Activated CD8-positive, alpha-beta T cell treated with anti-CD3 and anti-CD28 coated beads for 36 hours (primary cell): ENCODE measurements at regions not wholly inside any gene's neighbourhood (a gene's known extent, or its start where the extent isn't known, plus 50 kb on each side); places are given as distances from the start of the nearest gene placed in this dataset.

Experiments
- ATAC-seq: fragments of 200-7000 bp; cut with Tn5 transposase; one replicate; pipeline ENCODE4 v1.10.0; 2021; ENCODE audit warnings: mild to moderate bottlenecking, moderate library complexity
- CTCF ChIA-PET: fragments of 350-600 bp; sonication (Branson Sonifier 250); formaldehyde crosslinking; loops from one replicate; lab custom pipeline; 2021; ENCODE audit warnings: antibody characterized with exemption; lab: Charles Lee
- POLR2A ChIA-PET: fragments of 350-600 bp; sonication (Branson Sonifier 250); formaldehyde crosslinking; loops from one replicate; lab custom pipeline; 2021; ENCODE audit warnings: antibody characterized with exemption; lab: Charles Lee
- DNase-seq: peaks from one replicate; pipeline ENCODE4 v3.0.0-alpha.2; 2020
- H3K27ac Mint-ChIP-seq: one replicate; pipeline ENCODE4 v1.8.0; 2021; ENCODE audit warnings: mild to moderate bottlenecking, mixed read lengths
- H3K27me3 Mint-ChIP-seq: one replicate; pipeline ENCODE4 v1.8.0; 2021; ENCODE audit warnings: mixed read lengths
- H3K36me3 Mint-ChIP-seq: one replicate; pipeline ENCODE4 v1.8.0; 2021; ENCODE audit warnings: low read depth, mixed read lengths
- H3K4me1 Mint-ChIP-seq: one replicate; pipeline ENCODE4 v1.8.0; 2021; ENCODE audit warnings: low read depth, mixed read lengths
- H3K4me3 Mint-ChIP-seq: one replicate; pipeline ENCODE4 v1.8.0; 2021; ENCODE audit warnings: mild to moderate bottlenecking, moderate library complexity, mixed read lengths
- H3K9me3 Mint-ChIP-seq: one replicate; pipeline ENCODE4 v1.8.0; 2021; ENCODE audit warnings: mixed read lengths
- intact Hi-C: fragments of 100-400 bp; cut with micrococcal nuclease; formaldehyde crosslinking; loops from one replicate; pipeline ENCODE4 v1.10.0; 2022
- TF ChIP-seq, protein P1 (sequence below): fragments of 200-600 bp; IDR thresholded peaks from one replicate; pipeline ENCODE4 v1.8.0; 2022; ENCODE audit warnings: antibody characterized with exemption, mild to moderate bottlenecking

DNA sequence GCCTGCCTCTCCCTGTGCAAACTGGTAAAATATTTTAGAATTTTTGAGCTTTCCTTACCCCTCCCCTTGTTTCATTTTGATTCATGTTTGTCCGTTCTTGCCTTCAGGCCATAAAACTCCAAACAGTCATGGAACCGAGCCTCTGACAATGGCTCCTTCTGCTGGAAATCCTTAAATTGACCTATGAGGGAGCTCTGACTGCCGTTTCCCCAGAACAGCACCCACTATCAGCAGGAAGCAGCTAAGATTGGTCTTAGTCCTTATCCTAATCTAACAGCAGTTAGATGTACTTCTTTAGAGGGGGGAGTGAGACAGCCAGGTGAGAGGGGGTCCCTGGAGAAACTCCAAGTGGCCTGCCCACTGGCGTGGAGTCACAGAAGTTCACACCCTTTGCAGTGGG is 106.7 kb downstream of the FAM174A start:
- no peak overlapping the region for H3K27ac Mint-ChIP-seq

DNA sequence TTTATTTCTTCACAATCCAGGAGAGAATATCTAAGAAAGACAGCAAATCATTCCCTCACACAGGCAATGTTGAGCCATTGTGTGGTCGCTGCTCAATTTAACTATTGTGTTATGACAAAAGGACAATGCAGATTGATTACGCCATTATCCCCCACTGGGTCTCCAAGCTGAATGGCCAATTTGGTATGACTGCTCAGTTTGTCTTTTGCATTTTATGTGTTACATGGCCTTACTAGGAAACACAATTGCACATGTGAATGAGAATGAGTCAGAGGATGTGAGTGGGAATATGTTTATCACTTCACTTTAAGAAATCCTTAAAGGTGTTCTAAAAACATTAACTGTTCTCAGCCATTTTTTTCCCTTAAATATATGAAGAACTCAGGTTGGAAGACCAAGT is 108.3 kb downstream of the FAM174A start:
- H3K27me3 Mint-ChIP-seq: peaks cover 2% of the 10 kb centered on the region
- intact Hi-C loops: no loop called here
- ATAC-seq: no peak
- H3K27ac Mint-ChIP-seq: no peak overlapping the region
- no peak for DNase-seq
- H3K4me1 Mint-ChIP-seq: no peaks in the 10 kb centered on the region
- CTCF ChIA-PET: no interaction called here
- no peak overlapping the region for H3K4me3 Mint-ChIP-seq
- TF ChIP-seq, protein P1, sequence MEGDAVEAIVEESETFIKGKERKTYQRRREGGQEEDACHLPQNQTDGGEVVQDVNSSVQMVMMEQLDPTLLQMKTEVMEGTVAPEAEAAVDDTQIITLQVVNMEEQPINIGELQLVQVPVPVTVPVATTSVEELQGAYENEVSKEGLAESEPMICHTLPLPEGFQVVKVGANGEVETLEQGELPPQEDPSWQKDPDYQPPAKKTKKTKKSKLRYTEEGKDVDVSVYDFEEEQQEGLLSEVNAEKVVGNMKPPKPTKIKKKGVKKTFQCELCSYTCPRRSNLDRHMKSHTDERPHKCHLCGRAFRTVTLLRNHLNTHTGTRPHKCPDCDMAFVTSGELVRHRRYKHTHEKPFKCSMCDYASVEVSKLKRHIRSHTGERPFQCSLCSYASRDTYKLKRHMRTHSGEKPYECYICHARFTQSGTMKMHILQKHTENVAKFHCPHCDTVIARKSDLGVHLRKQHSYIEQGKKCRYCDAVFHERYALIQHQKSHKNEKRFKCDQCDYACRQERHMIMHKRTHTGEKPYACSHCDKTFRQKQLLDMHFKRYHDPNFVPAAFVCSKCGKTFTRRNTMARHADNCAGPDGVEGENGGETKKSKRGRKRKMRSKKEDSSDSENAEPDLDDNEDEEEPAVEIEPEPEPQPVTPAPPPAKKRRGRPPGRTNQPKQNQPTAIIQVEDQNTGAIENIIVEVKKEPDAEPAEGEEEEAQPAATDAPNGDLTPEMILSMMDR: no peak
- H3K36me3 Mint-ChIP-seq: no peaks in the 10 kb centered on the region
- H3K9me3 Mint-ChIP-seq: no peaks in the 10 kb centered on the region
- POLR2A ChIA-PET: no interaction called here

More for the DNA sequence above, 106.7 kb downstream of the FAM174A start:
- TF ChIP-seq, protein P1: no peak
- no peaks in the 10 kb centered on the region for H3K4me1 Mint-ChIP-seq
- no peak overlapping the region for H3K4me3 Mint-ChIP-seq
- no peaks in the 10 kb centered on the region for H3K9me3 Mint-ChIP-seq
- ATAC-seq (no peak), DNase-seq (no peak)
- ChIA-PET POLR2A (no interaction called here), CTCF (interaction anchor here (1.1 kb wide), 1 partner anchor 11 kb away, joined by 3 read pairs; no protein-coding TSS in a partner anchor)
- H3K36me3 Mint-ChIP-seq: no peaks in the 10 kb centered on the region
- H3K27me3 Mint-ChIP-seq: peaks cover 2% of the 10 kb centered on the region
- intact Hi-C loops: no loop called here

DNA sequence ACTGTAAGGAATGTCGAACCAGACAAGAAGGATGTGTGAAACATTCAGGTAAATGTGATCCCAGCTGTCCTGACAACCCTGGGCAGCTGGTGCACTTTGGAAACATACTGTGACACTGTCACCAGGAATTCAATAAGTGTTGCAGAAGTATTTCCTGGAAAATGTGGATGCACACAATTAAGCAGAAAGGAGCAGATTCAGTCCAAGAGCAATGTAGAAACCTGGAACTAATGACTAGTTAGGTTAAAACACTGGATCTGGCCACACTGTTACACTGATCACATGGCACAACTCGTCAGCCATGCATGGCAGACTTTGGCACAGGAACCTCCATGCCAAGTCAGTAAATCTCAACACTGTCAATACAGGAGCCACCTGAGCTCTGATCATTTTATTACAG is 109.0 kb downstream of the FAM174A start:
- no peak for DNase-seq
- Mint-ChIP-seq H3K27me3 (peaks cover 2% of the 10 kb centered on the region), H3K4me3 (no peak overlapping the region), H3K9me3 (no peaks in the 10 kb centered on the region), H3K27ac (no peak overlapping the region), H3K4me1 (no peaks in the 10 kb centered on the region), H3K36me3 (no peaks in the 10 kb centered on the region)
- TF ChIP-seq, protein P1: no peak
- intact Hi-C loops: no loop called here
- no peak for ATAC-seq
- ChIA-PET CTCF (no interaction called here), POLR2A (no interaction called here)

DNA sequence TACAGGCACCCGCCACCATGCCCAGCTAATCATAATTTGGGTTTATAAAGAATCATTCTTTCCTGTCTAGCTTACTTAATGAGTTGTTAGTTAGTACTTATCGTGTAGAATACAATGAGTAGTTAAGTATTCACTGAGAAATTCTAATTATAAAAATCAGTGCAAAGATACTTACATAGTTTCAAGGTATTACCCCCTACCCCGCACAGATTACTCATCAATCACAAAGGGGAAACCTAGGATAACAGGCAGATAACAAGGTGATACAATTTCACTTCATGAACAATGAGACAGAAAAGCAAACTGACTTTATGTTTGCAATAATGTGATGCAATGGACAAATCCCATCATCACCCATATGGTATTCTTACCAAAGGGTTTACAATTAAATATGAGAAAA is 109.6 kb downstream of the FAM174A start:
- Mint-ChIP-seq H3K36me3 (no peaks in the 10 kb centered on the region), H3K9me3 (no peaks in the 10 kb centered on the region), H3K27ac (no peak overlapping the region), H3K4me1 (no peaks in the 10 kb centered on the region), H3K27me3 (peaks cover 2% of the 10 kb centered on the region), H3K4me3 (no peak overlapping the region)
- CTCF ChIA-PET: no interaction called here
- DNase-seq (no peak), ATAC-seq (no peak)
- intact Hi-C loops: no loop called here
- TF ChIP-seq, protein P1: no peak
- POLR2A ChIA-PET: no interaction called here

DNA sequence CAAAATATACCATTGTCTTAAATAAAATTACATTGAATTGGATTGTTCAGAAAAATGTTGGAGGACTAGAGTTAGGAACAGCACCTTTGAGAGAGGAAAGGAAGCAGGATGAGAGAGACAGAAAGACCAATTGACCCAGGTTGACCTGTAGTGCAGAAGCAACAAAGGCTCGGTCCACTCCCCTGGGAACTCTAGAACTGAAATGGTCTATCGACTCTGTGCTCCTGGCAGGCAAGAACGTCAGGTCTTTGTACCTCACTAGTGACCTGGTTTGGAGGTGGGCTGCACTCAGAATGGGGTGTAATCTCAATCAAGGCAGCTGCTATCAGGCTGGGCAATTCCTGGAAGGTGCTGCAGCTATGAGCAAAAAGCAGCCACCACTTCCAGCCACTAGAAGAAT is 110.8 kb downstream of the FAM174A start:
- ChIA-PET CTCF (no interaction called here), POLR2A (no interaction called here)
- no peak overlapping the region for H3K4me3 Mint-ChIP-seq
- no peaks in the 10 kb centered on the region for H3K9me3 Mint-ChIP-seq
- H3K27ac Mint-ChIP-seq: no peak overlapping the region
- H3K27me3 Mint-ChIP-seq: peaks cover 2% of the 10 kb centered on the region
- no peaks in the 10 kb centered on the region for H3K4me1 Mint-ChIP-seq
- TF ChIP-seq, protein P1: no peak
- no peak for DNase-seq
- H3K36me3 Mint-ChIP-seq: no peaks in the 10 kb centered on the region
- intact Hi-C loops: no loop called here
- no peak for ATAC-seq
